ENCODE measurements at regions not wholly inside any gene's neighbourhood (a gene's known extent, or its start where the extent isn't known, plus 50 kb on each side); places are given as distances from the start of the nearest gene placed in this dataset.

DNA sequence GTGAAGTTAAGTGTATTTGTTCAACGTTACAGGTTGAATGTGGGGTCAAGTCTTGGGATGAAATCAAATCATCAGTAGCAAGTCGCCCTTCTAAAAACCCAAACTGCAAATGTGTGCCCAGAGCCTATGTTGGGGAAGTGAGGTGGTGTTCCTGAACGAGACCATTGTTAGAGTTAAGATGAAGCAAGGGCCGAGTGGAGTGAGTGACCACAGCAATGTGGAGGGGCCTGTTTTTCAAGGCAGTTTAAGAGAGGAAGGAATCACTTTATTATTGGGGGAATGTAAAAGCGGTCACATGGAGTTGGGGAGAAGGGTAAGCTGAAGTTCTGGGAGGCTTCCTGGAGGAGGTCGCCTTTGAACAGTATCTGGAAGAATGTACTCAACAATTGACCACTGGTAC, 68.5 kb downstream of the MYCN start:
- TF ChIP-seq, protein P1, sequence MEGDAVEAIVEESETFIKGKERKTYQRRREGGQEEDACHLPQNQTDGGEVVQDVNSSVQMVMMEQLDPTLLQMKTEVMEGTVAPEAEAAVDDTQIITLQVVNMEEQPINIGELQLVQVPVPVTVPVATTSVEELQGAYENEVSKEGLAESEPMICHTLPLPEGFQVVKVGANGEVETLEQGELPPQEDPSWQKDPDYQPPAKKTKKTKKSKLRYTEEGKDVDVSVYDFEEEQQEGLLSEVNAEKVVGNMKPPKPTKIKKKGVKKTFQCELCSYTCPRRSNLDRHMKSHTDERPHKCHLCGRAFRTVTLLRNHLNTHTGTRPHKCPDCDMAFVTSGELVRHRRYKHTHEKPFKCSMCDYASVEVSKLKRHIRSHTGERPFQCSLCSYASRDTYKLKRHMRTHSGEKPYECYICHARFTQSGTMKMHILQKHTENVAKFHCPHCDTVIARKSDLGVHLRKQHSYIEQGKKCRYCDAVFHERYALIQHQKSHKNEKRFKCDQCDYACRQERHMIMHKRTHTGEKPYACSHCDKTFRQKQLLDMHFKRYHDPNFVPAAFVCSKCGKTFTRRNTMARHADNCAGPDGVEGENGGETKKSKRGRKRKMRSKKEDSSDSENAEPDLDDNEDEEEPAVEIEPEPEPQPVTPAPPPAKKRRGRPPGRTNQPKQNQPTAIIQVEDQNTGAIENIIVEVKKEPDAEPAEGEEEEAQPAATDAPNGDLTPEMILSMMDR (IDR thresholded peaks at IDR 0.05; ENCODE audit: insufficient read depth, low read depth, low read length) = no peak
- DNase-seq (ENCODE audit: low read depth) = no peak

DNA sequence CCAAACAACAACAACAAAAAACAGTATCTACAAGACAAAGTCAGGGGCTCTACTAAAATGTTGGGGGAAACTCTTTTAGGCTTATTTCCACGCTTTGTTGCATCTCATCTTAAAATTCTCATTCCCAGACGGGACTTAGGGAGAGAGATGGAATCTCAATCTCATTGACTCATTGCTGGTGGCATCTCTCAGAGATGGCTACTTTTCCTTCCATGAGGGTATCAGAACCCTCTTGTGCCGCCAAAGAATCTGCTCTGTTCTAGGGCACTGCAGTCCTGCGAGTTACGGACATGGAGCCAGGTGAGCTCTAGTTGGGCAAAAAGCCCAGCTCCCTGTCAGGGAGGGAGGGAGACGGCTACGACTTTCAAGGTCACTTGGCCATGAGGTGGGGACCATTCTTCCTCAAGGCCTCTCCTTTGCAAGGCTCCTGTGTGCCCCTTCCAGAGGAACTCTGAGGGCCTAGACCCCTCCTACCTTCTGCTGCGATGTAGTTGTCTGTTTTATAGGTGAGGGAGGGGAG, 68.0 kb downstream of the MYCN start:
- H3K4me3 ChIP-seq (ENCODE audit: low read depth, low read length) = no peak overlapping the region
- no peak for DNase-seq (ENCODE audit: low read depth)
- TF ChIP-seq, protein P1 (IDR thresholded peaks at IDR 0.05; ENCODE audit: insufficient read depth, low read depth, low read length) = no peak

More for the DNA sequence above, 68.5 kb downstream of the MYCN start:
- no peak overlapping the region for H3K4me3 ChIP-seq (ENCODE audit: low read depth, low read length)

- H3K4me3 ChIP-seq (ENCODE audit: low read depth, low read length) = no peak overlapping the region
- DNase-seq (ENCODE audit: low read depth) = no peak
- TF ChIP-seq, protein P1 (IDR thresholded peaks at IDR 0.05; ENCODE audit: insufficient read depth, low read depth, low read length) = no peak
Observed at GRCh38 chr2:16007167-16007934, 67.0 kb downstream of the MYCN start.

DNA sequence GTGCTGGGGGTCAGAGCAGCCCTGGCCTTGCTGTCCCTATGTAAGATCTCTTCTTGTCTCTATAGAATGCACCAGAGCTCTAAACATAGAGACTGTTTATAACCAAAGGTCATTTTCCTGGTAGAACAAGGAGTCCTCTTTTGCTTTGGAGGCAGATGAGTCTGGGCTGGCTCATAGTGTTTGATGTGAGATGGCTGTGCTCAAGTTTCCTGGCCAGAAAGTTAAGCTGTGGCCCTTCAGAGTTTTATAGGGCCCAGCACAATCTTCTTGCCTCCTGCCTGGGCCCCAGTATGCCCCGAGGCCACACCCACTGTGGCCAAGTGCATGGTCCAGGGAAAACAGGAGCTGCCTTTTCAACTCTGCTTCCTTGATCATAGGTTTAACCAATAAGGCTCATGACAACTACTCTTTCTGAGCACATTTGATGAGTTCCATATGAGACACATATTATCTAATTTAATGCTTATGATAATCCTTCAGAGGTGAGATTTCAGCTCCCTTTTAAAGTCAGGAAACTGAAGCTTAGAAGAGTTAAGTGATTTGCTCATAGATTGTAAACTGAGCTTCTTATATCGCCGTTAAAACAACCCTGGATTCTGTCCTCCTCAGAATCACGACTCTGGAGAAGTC, 66.3 kb downstream of the MYCN start:
- DNase-seq (ENCODE audit: low read depth) = no peak
- TF ChIP-seq, protein P1 (IDR thresholded peaks at IDR 0.05; ENCODE audit: insufficient read depth, low read depth, low read length) = no peak
- H3K4me3 ChIP-seq (ENCODE audit: low read depth, low read length) = no peak overlapping the region

DNA sequence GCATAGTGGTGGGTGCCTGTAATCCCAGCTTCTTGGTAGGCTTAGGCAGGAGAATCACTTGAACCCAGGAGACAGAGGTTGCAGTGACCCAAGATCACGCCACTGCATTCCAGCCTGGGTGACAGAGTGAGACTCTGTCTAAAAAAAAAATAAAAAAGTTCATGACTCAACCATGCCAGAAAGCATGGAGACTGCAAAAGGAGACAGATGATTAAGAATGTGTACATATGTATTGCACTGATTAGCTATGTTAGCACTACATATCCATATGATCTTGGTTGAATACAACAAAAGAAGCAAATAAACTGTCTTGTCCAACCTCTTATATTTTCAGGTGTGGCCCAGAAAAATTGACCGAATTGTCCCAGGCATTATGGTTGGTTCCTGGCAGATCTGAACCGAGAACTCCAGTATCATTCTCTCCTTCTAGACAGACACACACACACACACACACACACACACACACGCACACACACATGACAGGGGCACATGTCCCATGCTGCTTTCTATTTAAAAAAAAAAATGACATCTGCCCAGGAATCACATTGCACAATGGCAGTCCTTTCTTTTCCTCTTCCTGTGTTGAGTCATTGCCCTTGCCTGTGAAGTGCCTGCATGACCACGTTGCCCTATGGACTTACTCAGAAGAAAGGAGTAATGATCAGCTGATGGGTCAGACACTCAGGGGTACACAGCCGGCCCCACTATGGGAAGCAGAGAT, 65.6 kb downstream of the MYCN start:
- no peak overlapping the region for H3K4me3 ChIP-seq (ENCODE audit: low read depth, low read length)
- DNase-seq (ENCODE audit: low read depth) = no peak
- TF ChIP-seq, protein P1 (IDR thresholded peaks at IDR 0.05; ENCODE audit: insufficient read depth, low read depth, low read length) = no peak

DNA sequence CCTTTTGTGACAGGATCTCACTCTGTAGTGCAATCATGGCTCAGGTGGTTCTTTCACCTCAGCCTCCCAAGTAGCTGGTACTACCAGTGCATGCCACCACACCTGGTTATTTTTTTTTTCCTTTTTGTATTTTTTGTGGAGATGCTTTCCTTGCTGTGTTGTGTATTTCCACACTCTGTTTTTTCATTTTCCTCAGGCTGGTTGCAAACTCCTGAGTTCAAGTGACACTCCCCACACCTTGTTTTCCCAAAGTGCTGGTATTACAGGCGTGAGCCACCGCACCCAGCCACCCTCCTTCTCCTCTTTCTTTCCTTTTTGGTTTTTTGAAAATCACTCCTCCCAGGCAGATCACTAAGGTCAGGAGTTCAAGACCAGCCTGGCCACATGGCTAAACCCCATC, 65.0 kb downstream of the MYCN start:
- DNase-seq (ENCODE audit: low read depth) = no peak
- TF ChIP-seq, protein P1 (IDR thresholded peaks at IDR 0.05; ENCODE audit: insufficient read depth, low read depth, low read length) = no peak
- no peak overlapping the region for H3K4me3 ChIP-seq (ENCODE audit: low read depth, low read length)
